ENCODE measurements at regions not wholly inside any gene's neighbourhood (a gene's known extent, or its start where the extent isn't known, plus 50 kb on each side); places are given as distances from the start of the nearest gene placed in this dataset.
"Not testable (repeated sequence)": the region's sequence is repeated elsewhere in the genome, so short reads cannot be mapped to it uniquely, and the experiment has no call there.

DNA sequence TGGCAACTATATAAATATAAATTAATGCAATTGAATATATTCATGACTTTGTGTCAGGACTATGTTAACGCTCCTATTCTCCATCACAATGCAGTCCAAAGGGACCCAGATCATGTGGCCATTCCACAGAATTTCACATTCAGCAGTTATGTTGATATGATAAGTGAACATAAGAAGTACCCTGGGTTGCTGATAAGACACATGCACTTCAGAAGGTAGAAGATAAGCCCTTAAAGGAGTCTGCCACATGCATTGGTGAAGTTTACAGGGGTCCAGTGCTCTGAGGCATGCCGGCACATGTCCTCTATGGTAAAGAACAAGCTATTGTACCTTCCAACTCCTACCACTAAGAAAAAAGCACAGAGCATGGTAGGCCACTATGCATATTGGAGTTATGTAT is 76.4 kb downstream of the PHAX start:
- DNase-seq (ENCODE audit: low spot score), result no peak

DNA sequence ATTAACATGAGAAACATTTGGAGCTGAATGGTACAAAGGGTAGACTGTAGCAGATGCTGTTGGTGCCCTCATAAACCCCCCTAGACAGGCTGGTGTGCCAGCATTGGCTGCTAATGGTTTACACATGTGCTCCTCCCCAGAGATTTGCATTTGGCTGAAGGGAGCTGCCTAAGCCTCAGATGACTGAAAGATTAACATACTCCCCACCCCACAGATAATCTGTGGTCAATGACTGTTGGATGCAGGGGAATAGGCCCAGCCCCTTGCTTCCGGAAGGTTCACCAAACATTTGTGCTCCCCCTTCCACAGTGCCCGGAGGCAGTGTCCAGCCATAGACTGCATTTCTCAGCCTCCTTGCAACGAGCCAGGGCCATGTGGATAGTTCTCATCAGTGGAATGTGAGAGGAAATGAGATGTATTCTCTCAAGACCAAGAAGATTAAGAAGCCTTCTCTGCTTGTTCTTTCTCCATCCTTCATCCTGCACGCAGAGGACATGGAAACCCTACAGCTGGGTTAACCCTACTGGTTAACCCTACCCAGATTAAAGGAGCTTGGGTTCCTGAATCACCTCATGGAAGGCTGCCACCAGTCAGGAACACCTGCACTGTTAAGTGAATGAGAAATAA is 79.6 kb downstream of the PHAX start:
- DNase-seq (ENCODE audit: low spot score), result peak; percentile 48

GRCh38 chr5:126681314-126681713 is 80.6 kb downstream of the PHAX start:
- not testable (repeated sequence) for DNase-seq (ENCODE audit: low spot score)

DNA sequence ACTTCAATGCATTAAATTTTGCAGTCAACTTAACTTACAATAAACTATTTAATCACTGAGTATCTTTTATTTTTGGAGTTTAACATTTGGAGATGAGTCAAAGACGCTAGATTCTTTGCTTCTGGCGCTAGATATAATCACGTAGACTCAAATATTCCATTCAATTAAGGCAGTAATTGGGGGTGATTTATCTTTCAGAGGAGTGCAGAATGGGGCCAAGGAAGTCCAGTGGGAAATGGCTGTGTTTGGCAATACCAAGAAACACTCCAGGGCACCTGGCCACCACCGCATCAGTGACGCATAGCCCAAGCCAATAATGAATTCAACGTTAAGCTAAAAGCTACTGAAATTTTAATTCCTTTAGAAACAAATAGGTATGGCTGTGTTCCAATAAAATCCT is 81.2 kb downstream of the PHAX start:
- DNase-seq (ENCODE audit: low spot score), result no peak

GRCh38 chr5:126682856-126683255 is 82.1 kb downstream of the PHAX start:
- no peak for DNase-seq (ENCODE audit: low spot score)

GRCh38 chr5:126683912-126684311 is 83.2 kb downstream of the PHAX start:
- DNase-seq (ENCODE audit: low spot score), result no peak

GRCh38 chr5:126684656-126685442 is 84.1 kb downstream of the PHAX start:
- not testable (repeated sequence) for DNase-seq (ENCODE audit: low spot score)

DNA sequence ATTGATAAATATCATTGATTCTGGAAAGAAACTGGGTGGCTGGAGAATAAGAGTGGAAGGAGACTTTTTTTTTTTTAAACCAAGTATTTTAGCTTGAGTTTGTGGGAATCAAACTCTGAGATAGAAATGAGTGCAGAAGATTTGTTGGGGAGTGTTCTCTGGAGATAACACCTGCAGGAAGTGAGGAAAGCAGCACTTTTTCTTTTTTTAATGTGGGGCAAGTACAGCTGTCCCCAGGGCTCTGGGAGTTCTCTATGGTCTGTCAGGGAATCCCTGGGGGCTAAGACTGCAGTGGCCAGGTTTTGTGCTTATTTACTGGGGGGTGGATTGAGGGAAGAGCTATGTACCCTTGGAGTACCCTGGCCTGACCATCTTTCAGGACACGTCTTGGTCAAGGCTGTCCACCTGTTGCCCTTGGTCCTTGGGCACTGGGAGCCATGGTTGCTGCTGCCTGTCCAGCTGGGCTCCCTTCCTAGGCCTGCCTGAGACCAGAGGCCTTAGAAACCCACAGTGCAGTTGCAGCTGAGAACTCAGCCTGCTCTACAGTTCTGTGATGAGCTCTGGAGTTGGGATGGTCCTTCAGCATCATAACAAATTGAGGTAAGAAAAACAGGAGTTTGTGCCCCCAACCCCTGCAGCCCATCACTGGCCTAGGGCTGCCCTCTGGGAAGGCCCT is 85.8 kb downstream of the PHAX start:
- DNase-seq (ENCODE audit: low spot score), result no peak

DNA sequence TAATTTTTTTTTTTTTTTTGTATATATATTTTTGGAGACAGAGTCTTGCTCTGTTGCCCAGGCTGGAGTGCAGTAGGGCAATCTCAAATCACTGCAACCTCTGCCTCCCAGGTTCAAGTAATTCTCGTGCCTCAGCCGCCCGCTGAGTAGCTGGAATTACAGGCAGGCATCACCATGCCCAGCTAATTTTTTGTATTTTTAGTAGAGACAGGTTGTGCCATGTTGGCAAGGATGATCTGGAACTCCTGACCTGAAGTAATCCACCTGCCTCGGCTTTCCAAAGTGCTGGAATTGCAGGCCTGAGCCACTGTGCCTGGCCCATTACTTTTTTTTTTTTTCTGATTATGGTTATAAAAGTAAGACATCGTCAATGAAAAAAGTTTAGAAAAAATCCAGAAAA is 84.0 kb upstream of the LMNB1 start:
- no peak for DNase-seq (ENCODE audit: low spot score)

- no peak for DNase-seq (ENCODE audit: low spot score)
Measured at GRCh38 chr5:126693806-126694205, 83.1 kb upstream of the LMNB1 start.

- no peak for DNase-seq (ENCODE audit: low spot score)
Measured at GRCh38 chr5:126694403-126694802, 82.5 kb upstream of the LMNB1 start.

DNA sequence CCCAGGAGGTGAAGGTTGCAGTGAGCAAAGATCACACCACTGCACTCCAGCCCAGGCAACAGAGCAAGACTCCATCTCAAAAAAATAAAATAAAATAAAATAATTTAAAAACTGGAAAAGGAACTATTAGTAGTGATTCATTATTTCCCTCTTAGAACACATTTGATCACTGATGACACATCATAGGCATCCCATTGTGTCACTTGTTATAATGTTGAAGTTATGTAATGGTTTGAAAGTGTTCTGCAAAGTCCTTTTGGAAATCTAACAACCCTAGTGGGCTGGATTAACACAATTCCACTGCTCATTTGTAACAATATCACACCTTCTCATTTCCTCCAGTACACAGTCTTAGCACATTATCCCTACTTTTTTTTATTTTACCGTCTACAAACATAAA is 81.8 kb upstream of the LMNB1 start:
- DNase-seq (ENCODE audit: low spot score), result no peak

GRCh38 chr5:126707080-126707479 is 69.9 kb upstream of the LMNB1 start:
- no peak for DNase-seq (ENCODE audit: low spot score)

DNA sequence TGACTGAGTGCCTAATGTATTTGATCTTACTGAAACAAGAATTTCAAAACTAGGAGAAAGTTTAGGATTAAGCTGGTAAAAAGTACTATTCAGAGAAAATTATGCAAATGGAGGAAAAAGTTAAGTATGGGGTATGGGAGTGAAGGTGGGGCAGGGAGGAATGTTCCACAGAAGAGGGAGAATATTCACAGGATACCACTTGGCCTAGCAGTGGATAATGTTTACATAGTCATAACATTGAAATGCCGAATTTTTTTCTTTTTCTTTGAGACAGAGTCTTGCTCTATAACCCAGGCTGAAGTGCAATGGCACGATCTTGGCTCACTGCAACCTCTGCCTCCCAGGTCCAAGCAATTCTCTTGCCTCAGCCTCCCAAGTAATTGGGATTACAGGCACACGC is 61.2 kb upstream of the LMNB1 start:
- no peak for DNase-seq (ENCODE audit: low spot score)

DNA sequence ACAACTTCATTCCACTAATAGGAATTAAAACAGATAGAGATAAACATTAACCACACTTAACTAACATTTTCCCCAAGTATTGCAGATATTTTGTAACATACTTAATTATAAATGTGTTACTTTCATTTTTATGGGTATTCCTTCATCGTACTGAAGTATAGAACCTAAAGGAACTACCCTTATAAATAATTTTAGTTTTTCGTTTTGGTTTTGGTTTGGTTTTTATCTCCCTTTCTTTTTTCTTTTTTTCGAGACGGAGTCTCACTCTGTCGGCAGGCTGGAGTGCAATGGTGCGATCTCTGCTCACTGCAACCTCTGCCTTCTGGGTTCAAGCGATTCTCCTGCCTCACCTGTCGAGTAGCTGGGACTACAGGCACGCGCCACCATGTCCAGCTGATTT is 60.1 kb upstream of the LMNB1 start:
- no peak for DNase-seq (ENCODE audit: low spot score)

- DNase-seq (ENCODE audit: low spot score), result no peak
Measured at GRCh38 chr5:126718236-126718868, 58.6 kb upstream of the LMNB1 start.

- no peak for DNase-seq (ENCODE audit: low spot score)
Measured at GRCh38 chr5:126720369-126720768, 56.6 kb upstream of the LMNB1 start.

DNA sequence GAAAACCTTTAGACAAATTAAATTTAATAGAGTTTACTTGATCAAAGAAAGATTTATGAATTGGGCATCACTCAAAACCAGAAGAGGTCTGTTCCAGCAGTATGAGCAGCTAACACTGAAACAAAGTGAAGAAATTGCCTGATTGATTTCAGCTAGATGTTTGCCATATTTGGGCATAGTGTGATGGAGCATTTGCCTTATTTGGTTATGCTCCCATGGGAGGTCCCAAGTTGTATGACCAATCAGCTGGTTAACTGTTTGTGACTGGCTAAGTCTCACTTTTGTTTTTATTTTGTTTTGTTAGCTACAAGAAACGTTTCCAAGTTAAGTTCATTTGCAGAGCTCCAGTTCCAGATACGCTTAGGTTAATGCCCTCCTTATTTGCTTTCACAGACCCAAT is 53.3 kb upstream of the LMNB1 start:
- DNase-seq (ENCODE audit: low spot score), result no peak

Data from COLO829 (cell line).